Right atrium auricular region (tissue), 2 donors: ENCODE measurements at regions not wholly inside any gene's neighbourhood (a gene's known extent, or its start where the extent isn't known, plus 50 kb on each side); places are given as distances from the start of the nearest gene placed in this dataset.

Experiments used
- DNase-seq: peaks from one replicate; pipeline ENCODE4 v3.0.0-alpha.2; 2019; ENCODE audit warnings: low spot score
- H3K27ac ChIP-seq, 2 donors: fragments of 200-600 bp; sonication (generic); 1 replicate in 1 of 2; 2 replicates in 1 of 2; pipeline ENCODE4 v1.5.1; 2016 to 2019
- H3K27me3 ChIP-seq, 2 donors: fragments of 200-600 bp; sonication (generic); one replicate each; pipeline versions ENCODE4 v1.5.1 to v1.6.0; 2017 to 2019
- H3K36me3 ChIP-seq: fragments of 200-600 bp; sonication (generic); one replicate; pipeline ENCODE4 v1.5.1; 2016
- H3K4me1 ChIP-seq, 2 donors: fragments of 200-600 bp; sonication (generic); one replicate each; pipeline versions ENCODE4 v1.5.1 to v1.6.0; 2017 to 2019
- H3K4me3 ChIP-seq, 2 donors: fragments of 200-600 bp; sonication (generic); 1 replicate in 1 of 2; 2 replicates in 1 of 2; pipeline ENCODE4 v1.5.1; 2017 to 2019; ENCODE audit warnings: mild to moderate bottlenecking in 1 of 2, moderate library complexity in 1 of 2
- H3K9me3 ChIP-seq, 2 donors: fragments of 200-600 bp; sonication (generic); one replicate each; pipeline ENCODE4 v1.5.1; 2019
- TF ChIP-seq, protein P1 (sequence below), 2 donors: fragments of 200-600 bp; sonication (generic); IDR thresholded peaks; one replicate each; pipeline ENCODE4 v1.5.1; 2019; ENCODE audit warnings: antibody characterized with exemption in 2 of 2

DNA sequence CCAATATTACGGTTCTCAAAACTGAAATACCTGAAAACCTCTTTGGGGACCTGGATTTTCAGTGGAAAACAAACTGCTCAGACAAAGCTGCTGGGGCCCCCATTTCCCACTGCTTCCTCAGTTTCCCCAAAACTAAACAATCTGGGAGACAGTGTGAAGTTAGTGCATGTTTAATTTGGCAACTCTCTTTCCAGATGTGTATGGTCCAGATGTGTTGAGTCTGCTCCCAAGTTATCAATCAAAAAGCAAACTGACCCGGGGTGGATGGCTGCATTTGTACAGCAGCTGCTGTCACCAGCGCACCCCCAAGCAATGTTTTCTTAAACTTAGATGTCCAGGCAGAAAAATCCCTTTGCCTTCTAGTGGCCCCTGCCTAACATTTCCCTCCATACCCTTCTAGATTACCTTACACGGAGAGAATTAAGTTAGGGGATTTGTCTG, 136.9 kb downstream of the COPS8 start:
- Histone ChIP-seq H3K27ac (peak overlapping the region; percentile 24 to 39), H3K9me3 (no peaks in the 10 kb centered on the region), H3K4me1 (peaks cover 0 to 16% of the 10 kb centered on the region in 2 donors), H3K36me3 (no peaks in the 10 kb centered on the region), H3K4me3 (no peak overlapping the region), H3K27me3 (no peaks in the 10 kb centered on the region)
- TF ChIP-seq, protein P1, sequence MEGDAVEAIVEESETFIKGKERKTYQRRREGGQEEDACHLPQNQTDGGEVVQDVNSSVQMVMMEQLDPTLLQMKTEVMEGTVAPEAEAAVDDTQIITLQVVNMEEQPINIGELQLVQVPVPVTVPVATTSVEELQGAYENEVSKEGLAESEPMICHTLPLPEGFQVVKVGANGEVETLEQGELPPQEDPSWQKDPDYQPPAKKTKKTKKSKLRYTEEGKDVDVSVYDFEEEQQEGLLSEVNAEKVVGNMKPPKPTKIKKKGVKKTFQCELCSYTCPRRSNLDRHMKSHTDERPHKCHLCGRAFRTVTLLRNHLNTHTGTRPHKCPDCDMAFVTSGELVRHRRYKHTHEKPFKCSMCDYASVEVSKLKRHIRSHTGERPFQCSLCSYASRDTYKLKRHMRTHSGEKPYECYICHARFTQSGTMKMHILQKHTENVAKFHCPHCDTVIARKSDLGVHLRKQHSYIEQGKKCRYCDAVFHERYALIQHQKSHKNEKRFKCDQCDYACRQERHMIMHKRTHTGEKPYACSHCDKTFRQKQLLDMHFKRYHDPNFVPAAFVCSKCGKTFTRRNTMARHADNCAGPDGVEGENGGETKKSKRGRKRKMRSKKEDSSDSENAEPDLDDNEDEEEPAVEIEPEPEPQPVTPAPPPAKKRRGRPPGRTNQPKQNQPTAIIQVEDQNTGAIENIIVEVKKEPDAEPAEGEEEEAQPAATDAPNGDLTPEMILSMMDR (IDR thresholded peaks at IDR 0.05) = no peak
- DNase-seq = peak; percentile 56

GRCh38 chr2:237223201-237223861, 137.6 kb downstream of the COPS8 start:
- Histone ChIP-seq H3K4me3 (no peak overlapping the region), H3K9me3 (no peaks in the 10 kb centered on the region), H3K4me1 (peaks cover 0 to 19% of the 10 kb centered on the region in 2 donors), H3K27me3 (no peaks in the 10 kb centered on the region), H3K36me3 (no peaks in the 10 kb centered on the region), H3K27ac (peak overlapping the region; percentile 24 to 39)
- peak; percentile 62 for DNase-seq
- TF ChIP-seq, protein P1 (IDR thresholded peaks at IDR 0.05) = no peak

GRCh38 chr2:237227190-237227589, 141.5 kb downstream of the COPS8 start:
- H3K4me3 ChIP-seq = no peak overlapping the region
- peaks cover 0 to 36% of the 10 kb centered on the region in 2 donors for H3K4me1 ChIP-seq
- H3K27me3 ChIP-seq = no peaks in the 10 kb centered on the region
- TF ChIP-seq, protein P1 (IDR thresholded peaks at IDR 0.05) = no peak
- no peak for DNase-seq
- H3K9me3 ChIP-seq = no peaks in the 10 kb centered on the region
- no peaks in the 10 kb centered on the region for H3K36me3 ChIP-seq
- H3K27ac ChIP-seq = peak overlapping the region in 1 of 2 donors; percentile 37

- TF ChIP-seq, protein P1 (IDR thresholded peaks at IDR 0.05) = no peak
- Histone ChIP-seq H3K27ac (peak overlapping the region in 1 of 2 donors; percentile 37), H3K27me3 (no peaks in the 10 kb centered on the region), H3K4me3 (no peak overlapping the region), H3K36me3 (no peaks in the 10 kb centered on the region), H3K9me3 (no peaks in the 10 kb centered on the region), H3K4me1 (peaks cover 0 to 39% of the 10 kb centered on the region in 2 donors)
- no peak for DNase-seq
These were observed 142.0 kb downstream of the COPS8 start for GRCh38 chr2:237227592-237228280.

DNA sequence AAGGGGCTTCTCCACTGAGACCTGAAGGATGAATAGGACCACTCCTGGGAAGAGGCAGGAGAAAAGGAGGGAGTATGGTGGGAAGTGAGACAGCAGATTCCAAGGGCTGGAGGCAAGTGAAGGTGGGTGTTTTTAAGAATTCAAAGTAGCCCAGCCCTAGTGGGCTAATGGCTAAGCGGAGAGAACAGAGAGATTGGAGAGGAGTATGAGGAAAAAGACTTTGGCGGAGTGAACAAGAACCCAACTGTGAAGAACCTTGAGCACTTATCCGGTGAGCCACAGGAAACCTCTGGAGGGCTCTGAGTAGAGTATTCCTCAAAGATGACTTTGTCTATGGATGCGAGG, 142.6 kb downstream of the COPS8 start:
- TF ChIP-seq, protein P1 (IDR thresholded peaks at IDR 0.05) = no peak
- H3K27me3 ChIP-seq = no peaks in the 10 kb centered on the region
- H3K9me3 ChIP-seq = no peaks in the 10 kb centered on the region
- DNase-seq = no peak
- peaks cover 0 to 34% of the 10 kb centered on the region in 2 donors for H3K4me1 ChIP-seq
- H3K36me3 ChIP-seq = no peaks in the 10 kb centered on the region
- H3K27ac ChIP-seq = peak overlapping the region in 1 of 2 donors; percentile 37
- no peak overlapping the region for H3K4me3 ChIP-seq
